Skin of body (tissue), 1 donor: ENCODE measurements at regions not wholly inside any gene's neighbourhood (a gene's known extent, or its start where the extent isn't known, plus 50 kb on each side); places are given as distances from the start of the nearest gene placed in this dataset.
"Not testable (repeated sequence)": the region's sequence is repeated elsewhere in the genome, so short reads cannot be mapped to it uniquely, and the experiment has no call there.

Experiments used
- DNase-seq: peaks from one replicate; lab custom pipeline; 2025; lab: John Stamatoyannopoulos, UW

DNA sequence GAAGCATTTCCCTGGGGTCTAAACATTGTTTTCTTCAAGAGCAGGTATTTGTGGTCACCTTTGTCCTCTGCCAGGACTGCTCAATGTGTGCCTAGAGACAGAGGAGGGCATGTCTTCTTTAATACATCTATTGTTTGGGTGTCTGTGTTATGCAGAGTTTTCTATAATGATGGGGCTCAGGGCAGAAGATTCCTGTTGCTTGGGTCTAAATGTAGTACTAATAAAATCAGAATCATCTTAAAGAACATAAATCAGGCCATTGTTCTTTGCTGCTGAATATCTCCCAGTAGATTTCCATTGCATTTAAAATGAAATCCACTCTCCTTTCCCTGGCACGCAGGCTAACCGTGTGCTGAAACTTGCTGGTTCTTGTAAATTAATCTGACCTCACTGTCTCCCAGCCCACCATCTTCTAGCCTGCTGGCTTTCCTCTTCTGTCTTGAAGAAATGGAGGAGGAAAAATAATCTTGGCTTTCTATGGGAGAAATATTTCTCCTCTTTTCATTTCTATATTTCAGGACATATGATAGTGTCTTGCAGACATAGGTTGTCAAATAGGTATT is 1396.8 kb downstream of the GATA3 start:
- peak; percentile 63 for DNase-seq

DNA sequence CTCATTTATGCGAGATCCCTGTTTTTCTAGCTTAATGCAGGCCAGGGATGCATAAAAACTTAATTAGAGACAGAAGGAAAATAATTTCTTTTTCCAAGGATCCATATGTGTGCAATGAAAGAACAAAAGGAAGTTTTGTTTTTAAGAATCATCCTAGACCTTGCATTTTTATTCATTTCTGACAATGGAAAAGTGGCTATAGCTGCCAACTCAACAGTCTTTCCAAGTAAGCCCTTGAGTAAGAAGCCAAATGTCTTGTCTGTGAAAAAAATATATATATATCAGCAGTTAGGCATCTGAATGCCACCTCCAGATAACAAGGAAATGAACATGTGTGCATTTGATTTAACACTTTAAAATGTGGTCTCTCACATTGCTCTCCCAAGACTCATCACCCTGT is 1397.6 kb downstream of the GATA3 start:
- peak; percentile 94 for DNase-seq

DNA sequence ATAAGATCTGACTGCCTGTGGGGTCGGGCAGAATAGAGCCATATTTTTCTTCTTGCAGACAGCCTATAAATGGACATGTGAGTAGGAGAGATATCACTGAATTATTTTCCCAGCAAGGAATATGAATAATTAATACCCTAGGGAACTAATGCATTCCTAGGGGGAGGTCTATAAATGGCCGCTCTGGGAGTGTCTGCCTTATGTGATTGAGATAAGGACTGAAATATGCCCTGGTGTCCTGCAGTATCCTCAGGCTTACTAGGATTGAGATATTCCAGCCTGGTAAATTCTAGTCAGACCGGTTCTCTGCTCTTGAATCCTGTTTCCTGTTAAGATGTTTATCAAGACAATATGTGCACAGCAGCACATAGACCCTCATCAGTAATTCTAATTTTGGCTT is 1399.4 kb downstream of the GATA3 start:
- DNase-seq = not testable (repeated sequence)

DNA sequence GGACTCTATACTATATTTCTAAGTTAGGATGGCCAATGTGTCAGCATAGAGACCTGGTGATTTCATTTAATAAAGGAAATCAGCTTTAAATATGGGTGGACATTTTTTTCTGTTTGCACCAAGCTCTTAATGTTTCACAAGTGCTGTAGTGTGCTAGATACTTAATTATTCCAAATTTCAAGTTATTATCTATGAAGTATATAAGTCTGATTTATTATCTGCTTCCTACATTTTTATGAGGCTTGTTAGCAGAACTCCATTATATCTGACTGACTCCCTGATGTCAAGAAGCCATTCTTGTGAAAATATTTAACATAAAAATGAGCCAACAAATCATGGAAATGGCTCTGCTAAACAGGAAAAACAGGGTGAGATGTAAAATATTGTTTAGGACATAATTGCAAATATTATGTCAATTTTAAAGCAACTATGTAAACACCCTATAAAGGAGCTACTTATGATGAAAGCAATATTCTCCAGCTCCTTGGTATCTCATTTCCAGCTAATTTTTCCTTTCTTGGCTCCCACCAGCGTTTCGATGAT is 1415.2 kb downstream of the GATA3 start:
- no peak for DNase-seq

DNA sequence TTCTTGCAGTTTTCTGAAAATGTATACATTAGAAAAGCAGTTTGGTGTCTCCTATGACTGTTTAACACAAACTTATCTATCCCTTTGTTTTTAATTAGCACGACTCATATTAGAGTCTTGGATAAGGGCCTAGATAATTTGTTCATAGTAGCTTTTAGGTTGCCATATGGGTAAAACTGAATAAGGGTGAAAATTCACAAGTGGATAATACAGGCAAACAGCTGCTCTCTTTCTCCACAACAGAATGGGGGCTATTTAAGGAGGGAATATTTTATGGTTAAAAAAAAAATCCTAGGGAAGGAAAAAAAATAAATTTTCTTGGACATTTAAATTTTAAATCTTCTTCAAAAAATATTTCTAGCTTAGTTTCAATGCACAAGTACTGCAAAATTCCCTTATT is 1416.1 kb downstream of the GATA3 start:
- DNase-seq = no peak

DNA sequence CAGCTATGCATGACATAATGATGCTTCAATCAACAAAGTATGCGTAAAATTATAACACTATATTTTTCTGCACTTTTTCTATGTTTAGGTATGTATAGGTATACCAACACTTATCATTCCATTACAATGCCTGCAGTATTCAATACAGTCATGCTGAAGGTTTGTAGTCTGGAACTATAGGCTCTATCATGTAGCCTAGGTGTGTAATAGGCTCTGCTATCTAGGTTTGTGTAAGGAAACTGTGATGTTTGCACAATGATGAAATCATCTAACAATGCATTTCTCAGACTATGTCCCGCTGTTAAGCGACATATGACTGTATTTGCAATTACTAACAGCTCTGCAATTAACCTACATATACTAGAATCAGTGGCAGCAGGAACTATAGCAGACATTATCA is 1447.5 kb downstream of the GATA3 start:
- DNase-seq = no peak

DNA sequence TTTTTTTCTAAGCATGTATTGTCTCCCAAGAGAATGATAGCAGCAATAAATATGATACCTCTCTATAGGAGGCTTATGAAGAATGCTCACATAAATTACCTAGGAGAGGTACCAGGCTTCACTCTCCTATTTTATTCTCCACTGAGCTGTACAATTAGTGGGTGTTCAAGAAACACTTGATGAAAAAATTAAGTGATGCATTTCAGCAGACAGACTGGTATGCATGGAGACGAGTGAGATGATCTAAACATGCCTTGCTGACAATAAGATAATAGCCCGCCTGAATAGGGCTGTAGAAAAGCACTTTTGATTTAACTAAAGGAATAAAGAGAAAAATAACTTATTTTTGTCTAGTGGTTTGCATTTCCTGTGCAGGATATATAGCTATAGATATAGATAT is 1449.7 kb downstream of the GATA3 start:
- no peak for DNase-seq

DNA sequence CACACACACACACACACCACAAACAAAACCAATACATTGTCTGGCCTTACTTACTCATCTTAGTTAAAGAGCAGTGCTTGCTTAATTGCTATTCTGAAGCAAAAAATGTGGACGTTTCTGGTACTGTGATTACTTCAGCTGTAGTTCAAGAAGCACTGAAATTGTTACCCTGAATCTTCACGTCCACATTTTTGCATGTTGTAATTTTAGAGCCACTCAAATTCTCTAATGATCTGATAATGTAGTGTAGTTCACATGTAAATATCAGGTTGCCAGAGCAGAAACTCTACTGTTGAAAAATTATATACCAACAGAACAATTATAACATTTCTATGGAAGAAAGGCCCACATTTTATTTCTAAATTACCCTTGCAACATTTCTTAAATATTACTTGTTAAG is 1451.1 kb downstream of the GATA3 start:
- no peak for DNase-seq

DNA sequence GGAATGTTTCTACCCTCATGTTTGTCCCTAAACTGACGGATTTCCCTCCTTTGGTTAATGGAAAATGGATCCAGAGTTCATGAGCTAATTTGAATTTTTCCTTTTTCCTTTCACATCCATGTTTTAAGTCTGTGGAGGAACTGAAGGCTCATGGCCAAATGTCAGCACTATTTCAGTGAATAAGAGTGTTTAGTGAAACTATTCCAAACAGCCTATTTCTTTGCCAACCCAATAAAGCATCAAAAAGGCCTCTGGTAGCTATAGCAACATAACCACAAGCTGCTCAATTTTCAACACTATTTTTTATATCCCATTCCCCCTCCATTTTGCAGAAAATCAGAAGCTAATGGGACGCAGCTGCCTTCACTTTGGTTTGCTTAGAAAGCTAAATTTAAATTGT is 1454.1 kb downstream of the GATA3 start:
- peak; percentile 94 for DNase-seq

DNA sequence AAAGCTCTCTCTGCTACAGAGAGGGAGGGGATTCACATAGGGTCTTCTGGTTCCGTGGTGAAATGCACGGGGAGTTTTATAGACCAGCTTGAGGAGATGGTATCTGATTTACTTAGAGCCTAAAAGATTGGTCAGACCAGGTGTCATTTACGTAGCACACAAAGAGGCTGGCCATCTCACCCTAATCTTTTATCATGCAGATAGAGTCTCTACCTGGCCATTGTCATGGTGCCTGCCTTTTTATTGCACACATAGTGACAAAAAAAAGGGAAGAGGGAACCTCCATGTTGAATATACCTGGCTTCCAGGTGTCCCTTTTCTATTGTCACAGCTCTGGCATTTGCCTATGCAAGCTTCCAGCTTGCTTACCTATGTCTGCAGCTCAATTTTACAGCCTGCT is 1456.1 kb downstream of the GATA3 start:
- DNase-seq = no peak

DNA sequence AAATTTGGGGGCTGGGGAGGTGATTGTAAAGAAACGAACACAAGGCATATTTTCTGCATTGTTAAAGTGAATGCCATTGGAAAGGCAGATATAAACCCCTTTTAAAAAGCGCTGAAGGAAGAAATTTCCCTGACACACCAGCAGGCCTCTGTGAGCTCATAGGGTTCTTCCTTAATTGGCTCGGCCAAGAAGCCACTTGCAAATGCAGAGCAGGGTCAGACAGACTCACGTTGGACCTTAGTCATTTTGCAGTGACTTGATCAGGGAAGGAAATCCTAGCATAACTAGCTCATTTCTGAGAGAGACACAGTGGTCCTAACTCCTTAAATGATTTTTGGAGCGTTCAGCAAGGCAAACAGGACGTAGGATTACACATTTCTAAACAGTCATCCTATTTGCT is 1461.4 kb downstream of the GATA3 start:
- no peak for DNase-seq

DNA sequence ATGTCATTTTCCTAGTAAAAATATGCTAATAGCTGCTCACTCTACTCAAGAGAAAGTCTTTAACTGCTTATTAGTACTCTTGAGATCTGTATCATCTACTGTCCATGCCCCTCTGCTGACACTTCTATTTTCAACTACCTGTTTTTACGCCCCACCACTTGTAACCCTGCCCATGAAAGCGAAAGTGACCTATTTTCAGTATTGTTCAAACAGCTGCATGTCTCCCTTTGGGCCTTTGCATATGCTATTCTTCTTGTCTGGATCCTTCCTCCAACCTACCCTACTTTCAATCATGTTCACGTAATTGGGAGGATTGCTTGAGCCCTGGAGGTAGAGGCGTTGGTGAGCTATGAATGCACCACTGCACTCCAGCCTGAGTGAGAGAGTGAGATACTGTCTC is 1481.3 kb downstream of the GATA3 start:
- no peak for DNase-seq

DNA sequence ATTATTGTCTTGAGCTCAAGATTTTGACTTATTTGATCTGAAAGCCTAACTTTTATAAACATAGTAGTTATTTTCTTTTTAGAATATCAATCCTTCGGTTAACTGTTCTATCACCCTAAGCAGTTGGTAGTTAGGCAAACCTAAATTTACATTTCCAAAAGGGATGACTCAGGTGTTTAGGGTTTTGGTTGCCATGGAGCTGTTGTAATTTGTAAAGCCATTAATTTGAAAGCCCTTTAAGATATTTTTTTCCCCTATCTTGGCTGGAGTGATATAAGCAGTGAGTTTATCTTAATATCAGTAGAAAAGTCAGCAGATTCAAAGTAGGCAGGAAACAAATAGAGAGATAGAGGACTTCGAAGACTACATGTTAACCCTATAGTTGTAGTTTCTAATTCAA is 1472.6 kb upstream of the CELF2 start:
- no peak for DNase-seq

DNA sequence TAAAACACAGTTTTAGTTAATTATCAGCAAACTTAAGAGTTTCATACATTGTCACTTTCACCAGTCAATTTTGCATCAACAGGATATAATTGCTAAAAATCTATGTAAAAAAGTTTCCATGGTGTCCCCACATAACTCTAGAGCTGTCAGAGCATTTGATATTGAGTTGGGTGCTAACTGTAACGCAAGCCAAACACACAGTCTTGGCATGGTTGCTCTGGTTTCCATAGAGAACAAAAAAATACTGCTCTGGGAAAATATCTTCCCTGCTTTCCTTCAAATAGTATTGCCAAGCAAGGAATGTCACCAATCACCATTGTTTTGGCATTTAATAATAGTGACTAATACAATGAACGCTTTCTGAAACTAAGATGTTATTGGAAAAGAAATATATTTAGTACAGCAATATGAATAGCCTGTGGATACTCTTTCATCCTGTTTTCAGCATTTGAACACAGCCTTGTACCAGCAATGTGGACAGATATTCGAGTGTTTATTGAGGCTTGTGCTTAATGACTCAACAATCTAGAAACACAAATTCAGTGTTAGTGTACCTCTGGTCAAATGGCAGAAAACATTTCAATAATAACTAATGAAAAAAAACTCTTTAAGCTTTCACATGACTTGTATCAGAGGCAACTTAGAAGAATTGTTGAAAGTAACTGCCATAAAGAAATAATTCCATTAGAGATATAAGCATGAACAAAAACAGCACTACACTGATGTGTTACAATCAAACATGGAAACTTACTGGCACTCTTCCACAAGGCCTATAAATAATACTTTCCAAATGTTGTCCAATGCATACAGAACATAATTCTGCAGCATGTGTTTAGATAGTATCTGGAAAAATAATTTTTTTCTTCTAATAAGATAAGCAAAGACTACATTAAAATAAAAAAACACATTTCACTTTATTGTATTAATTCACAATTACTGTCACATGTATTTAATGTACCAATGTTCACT is 1469.5 kb upstream of the CELF2 start:
- peak; percentile 40 for DNase-seq

DNA sequence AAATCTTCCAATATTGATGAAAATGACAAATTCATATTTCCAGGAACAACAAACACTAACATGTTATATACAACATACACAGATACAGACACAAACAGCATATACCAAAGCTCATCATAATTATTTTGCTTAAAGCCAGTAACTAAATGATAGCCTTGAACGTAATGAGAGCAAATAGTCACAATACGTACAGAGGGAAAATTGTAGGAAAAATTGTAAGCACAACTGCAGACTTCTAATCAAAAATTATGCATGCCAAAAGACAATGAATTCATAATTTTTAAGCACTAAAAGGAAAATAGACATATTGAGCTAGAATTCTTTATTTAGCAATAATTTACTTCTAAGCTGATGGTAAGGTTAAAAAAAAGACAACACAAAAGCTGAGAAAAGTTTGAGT is 1466.9 kb upstream of the CELF2 start:
- no peak for DNase-seq

DNA sequence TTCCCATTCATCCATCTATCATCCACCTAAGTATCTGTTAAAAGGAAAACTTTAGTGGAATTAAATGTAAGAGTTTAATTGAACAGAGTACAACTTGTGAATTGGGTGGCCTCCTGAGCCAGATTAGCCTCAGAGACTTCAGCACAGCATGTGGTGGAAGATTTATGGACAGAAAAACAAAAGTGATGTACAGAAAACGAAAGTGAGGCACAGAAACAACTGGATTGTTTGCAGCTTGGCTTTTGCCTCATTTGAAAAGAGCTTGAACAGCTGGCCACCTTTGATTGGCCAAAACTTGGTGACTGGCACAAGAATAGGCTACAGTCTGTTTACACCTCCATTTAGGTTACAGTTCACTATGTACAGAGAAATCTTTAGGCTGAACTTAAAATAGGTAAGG is 1463.4 kb upstream of the CELF2 start:
- no peak for DNase-seq

DNA sequence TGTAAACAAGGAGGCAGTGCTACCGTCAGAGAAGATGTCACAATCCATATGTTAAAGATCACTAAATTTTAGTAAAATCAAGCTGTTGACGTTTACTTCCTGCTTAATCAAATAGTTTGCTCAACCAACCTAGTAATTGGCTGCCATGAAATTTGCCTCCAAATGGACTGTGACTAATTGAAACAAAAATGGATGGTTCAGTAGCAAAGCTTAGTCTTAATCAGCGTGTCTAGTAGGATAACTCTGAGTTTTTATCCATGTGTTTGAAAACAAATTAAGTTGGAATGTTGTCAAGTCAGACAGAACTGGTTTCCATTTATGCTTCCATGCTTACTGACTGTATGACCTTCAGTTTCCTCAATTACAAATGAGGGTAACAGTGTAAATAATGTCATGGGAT is 1456.7 kb upstream of the CELF2 start:
- no peak for DNase-seq

DNA sequence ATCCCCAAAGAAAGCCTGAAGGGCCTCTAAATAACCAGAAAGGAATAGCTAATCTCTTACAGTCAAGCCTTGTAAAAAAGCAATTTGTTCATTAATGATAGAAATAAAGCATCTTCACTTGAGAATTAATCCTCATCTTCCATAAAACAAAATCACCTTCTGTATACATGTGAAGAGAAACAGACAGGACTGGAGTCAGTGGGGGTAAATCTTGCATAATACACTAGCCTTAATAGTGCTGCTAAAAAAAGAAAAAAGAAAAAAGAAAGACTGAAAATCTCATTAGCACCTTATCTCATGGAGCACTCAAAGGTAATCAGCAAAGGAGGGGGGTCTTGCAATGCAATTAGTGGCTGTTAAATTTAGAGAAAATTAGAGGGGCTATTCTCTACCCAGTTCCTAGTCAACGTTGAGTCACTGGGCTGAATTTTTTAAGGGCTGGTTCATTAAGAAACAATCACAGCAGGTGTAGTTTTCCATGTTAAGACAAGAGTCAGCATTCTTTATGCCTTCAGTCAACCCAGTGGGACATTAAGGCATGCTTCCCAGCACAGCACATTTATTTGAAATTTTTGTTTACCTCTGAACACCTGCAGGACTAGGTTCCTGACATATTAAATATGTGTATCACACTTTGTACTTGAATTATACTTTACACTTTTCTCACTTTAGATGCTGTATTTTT is 1455.7 kb upstream of the CELF2 start:
- DNase-seq = no peak

DNA sequence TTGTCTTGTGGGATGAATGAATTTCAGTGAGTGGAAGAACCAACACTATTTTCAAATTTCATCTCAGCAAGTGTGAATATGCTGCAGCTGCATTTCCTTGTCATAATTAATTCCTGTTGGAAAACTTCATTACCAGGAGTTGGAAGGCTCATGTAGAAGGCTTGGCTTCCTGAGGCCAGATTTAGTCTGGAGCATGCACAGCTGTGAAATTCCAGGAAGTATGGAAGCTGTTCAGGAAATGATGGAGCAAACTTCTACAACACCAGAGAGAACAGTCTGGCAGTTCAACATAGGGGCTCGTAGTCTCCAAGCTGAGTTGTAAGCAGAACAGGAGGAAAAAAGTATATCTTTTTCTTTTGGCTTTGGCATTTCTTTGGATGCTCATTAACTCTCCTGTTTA is 1439.9 kb upstream of the CELF2 start:
- DNase-seq = peak; percentile 82

DNA sequence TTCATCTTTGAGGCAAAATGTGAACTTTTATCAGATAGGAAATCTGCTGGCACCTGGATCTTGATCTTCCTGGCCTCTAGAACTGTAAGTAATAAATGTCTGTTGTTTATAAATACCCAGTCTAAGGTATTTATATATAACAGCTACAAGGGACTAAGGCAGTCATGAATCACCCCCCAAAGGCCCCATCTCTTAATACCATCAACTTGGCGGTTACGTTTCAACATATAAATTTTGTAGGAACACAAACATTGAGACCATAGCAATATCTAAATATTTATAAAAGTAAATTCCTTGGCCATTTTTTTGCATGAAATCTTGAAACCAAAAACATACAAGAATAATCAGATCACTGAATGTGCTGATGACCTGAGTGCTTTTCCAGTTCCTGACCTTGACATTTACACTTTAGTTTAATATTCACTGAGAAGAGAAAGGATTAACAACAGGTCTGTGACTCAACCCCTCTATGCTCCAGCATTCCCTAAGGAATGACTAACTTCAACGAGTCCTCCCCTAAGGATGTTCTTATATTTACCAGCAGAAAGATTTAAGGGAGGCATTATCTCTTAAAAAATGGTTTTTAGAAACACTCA is 1438.5 kb upstream of the CELF2 start:
- DNase-seq = no peak

DNA sequence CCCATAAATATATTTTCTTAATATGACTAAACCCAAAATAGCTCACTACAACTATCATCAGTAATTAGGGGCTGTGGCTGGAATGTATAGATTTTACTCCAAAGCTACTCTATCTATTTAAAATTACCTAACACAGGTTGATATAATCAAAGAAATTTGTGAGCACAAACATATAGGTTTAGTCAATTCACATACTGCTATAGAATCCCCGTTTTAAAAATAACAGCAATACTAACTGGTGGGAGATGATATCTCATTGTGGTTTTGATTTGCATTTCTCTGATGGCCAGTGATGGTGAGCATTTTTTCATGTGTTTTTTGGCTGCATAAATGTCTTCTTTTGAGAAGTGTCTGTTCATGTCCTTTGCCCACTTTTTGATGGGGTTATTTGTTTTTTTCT is 1434.9 kb upstream of the CELF2 start:
- DNase-seq = not testable (repeated sequence)

DNA sequence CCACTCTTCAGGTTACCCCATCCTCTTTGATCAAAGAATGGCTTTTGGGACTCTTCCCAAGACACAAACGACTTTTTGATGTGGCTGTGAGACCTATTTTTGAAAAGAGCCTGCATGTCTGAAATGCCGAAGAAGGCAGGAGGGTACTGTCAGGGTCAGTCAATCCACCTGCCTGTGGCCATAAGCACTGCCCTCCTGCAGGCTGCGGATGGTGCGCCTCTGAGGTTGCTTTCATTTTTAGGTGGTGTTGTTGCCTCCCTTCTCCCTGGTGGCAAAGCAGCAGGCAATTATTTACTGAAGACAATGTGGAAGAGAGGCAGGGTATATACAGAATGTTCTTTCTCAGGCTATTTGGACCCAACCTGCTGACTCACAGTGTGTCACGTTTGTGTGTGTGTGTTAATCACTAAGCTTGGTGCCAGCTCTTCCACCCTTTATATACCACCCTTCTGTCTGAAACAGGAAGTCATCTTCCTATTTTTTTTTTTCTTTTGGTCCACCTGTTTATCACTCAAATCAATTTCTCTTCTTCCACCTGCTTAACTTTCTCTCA is 1421.2 kb upstream of the CELF2 start:
- DNase-seq = no peak
